Muscle layer of duodenum (tissue), 2 donors: ENCODE measurements at regions not wholly inside any gene's neighbourhood (a gene's known extent, or its start where the extent isn't known, plus 50 kb on each side); places are given as distances from the start of the nearest gene placed in this dataset.

ENCODE experiments used
- H3K27ac ChIP-seq: one replicate; pipeline ENCODE4 v1.7.0; 2013; ENCODE audit warnings: mild to moderate bottlenecking, low read length
- H3K27me3 ChIP-seq: one replicate; pipeline ENCODE4 v1.7.0; 2013; ENCODE audit warnings: low read depth, mild to moderate bottlenecking, control low read depth, low read length
- H3K36me3 ChIP-seq, 2 donors: one replicate each; pipeline ENCODE4 v1.7.0; 2013; ENCODE audit warnings: low read length in 2 of 2, control low read depth in 1 of 2, mild to moderate bottlenecking in 1 of 2; ENCODE audit not compliant: insufficient read depth in 2 of 2, control insufficient read depth in 1 of 2
- H3K4me1 ChIP-seq, 2 donors: one replicate each; pipeline ENCODE4 v1.7.0; 2013; ENCODE audit warnings: low read length in 2 of 2, mild to moderate bottlenecking in 2 of 2, control low read depth in 1 of 2, moderate library complexity in 1 of 2; ENCODE audit not compliant: insufficient read depth in 2 of 2, control insufficient read depth in 1 of 2
- H3K4me3 ChIP-seq, 2 donors: one replicate each; pipeline ENCODE4 v1.7.0; 2013; ENCODE audit warnings: low read length in 2 of 2, low read depth in 1 of 2, mild to moderate bottlenecking in 1 of 2
- H3K9me3 ChIP-seq, 2 donors: one replicate each; pipeline ENCODE4 v1.7.0; 2013; ENCODE audit warnings: low read length in 2 of 2, control low read depth in 1 of 2, mild to moderate bottlenecking in 1 of 2; ENCODE audit not compliant: control insufficient read depth in 1 of 2
- donor health status: healthy.

GRCh38 chr4:84041426-84041825, 457.7 kb downstream of the NKX6-1 start:
- Histone ChIP-seq H3K27me3 (no peaks in the 10 kb centered on the region), H3K9me3 (no peaks in the 10 kb centered on the region), H3K27ac (no peak overlapping the region), H3K4me1 (no peaks in the 10 kb centered on the region), H3K4me3 (no peak overlapping the region), H3K36me3 (no peaks in the 10 kb centered on the region)

DNA sequence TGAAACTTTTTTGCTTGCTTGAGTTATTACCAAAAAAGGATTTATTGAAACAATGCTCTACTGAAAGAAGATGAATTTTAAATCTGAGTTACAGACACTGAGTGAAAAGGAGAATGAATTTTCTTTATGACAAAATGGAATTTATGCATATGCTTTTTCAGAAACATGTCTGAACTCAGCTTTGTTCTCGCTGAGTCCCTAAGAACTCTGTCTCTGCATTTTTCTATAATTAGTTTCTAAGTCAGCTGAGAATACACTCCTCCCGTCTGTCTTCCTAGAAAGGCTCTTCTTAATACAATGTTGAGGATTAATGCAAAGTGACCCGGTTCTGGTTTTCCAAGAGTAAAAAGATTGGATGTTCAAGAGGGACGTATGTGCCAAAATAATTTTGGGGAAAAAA, 463.5 kb downstream of the NKX6-1 start:
- Histone ChIP-seq H3K4me1 (no peaks in the 10 kb centered on the region), H3K27me3 (no peaks in the 10 kb centered on the region), H3K36me3 (no peaks in the 10 kb centered on the region), H3K9me3 (no peaks in the 10 kb centered on the region), H3K27ac (no peak overlapping the region), H3K4me3 (no peak overlapping the region)

DNA sequence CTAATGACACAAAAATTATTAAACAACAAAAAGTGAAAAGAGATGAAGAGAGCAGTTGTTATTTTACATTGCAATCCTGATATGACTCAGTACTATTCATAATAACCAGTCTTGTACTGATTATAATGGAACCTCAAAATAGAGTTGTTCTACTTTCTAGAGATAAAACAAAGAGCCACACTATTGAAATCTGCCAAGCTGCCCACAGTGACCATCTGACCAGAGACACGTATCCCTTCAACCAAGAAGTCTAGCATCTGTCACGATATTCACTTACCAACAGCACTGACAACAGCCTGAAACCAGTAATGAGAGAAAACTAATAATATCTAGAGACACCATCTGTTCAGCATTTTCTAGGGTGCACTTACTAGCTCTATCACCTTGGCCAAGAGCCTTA, 466.7 kb downstream of the NKX6-1 start:
- H3K4me3 ChIP-seq = no peak overlapping the region
- no peaks in the 10 kb centered on the region for H3K9me3 ChIP-seq
- no peaks in the 10 kb centered on the region for H3K27me3 ChIP-seq
- H3K36me3 ChIP-seq = no peaks in the 10 kb centered on the region
- no peak overlapping the region for H3K27ac ChIP-seq
- H3K4me1 ChIP-seq = no peaks in the 10 kb centered on the region

DNA sequence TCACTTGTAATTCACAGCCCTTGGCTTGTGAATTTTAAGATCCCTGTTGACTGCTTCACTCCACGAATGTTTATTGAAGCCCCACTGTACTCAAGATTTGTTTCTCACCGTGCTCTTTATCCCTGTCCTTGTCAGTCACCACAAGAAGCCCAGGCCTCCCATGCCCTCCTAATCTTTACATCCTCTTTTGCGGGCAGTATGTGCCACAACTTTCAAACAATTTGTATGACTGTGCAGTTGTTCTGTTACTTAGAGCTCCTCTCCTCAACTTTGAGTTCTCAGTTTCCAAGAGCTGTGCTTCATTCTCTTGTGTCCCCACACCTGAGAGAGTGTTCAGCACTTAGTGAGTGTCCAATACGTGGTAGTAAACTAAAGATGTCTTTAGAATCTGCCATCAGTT, 467.7 kb downstream of the NKX6-1 start:
- Histone ChIP-seq H3K9me3 (no peaks in the 10 kb centered on the region), H3K4me3 (no peak overlapping the region), H3K36me3 (no peaks in the 10 kb centered on the region), H3K27me3 (no peaks in the 10 kb centered on the region), H3K27ac (no peak overlapping the region), H3K4me1 (no peaks in the 10 kb centered on the region)

DNA sequence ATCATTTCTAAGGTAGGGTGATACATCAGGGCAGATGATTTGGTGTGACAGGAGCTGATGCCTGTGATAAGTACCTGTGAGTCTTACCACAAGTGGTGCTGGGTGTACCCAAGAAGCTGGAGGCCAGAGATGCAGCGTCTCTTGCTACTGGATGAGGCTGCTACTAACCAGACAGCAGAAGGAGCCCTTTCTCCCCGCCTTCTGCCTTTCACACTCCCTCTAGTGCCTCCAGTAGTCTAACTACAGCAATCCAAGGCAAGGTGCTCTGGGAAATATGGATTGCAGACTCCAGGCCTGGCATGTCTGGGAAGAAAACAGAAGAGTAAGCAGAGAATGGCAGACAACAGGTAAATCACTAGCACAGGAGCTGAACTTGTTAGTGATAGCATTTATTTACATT, 470.8 kb downstream of the NKX6-1 start:
- no peaks in the 10 kb centered on the region for H3K36me3 ChIP-seq
- H3K9me3 ChIP-seq = no peaks in the 10 kb centered on the region
- H3K27me3 ChIP-seq = no peaks in the 10 kb centered on the region
- no peak overlapping the region for H3K4me3 ChIP-seq
- no peaks in the 10 kb centered on the region for H3K4me1 ChIP-seq
- no peak overlapping the region for H3K27ac ChIP-seq

DNA sequence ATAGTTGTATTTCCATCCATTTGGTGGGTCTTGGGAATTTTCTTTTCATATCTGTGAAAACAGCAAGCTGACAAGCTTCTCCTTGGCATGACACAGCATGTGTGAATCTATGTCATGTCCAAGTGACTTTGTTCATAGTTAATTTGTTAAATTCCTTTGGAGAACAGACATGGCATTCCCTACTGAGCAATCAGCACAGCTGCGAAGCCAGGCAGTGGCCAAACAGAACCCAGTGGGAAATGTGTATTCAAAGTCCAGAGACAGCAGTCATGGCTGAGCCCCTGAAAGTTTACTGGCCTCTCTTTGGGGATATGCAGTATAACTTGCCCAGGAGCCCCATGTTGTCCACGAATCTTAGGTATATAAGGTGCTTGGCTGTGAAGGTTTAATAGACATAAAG, 474.7 kb downstream of the NKX6-1 start:
- Histone ChIP-seq H3K4me3 (no peak overlapping the region), H3K27ac (no peak overlapping the region), H3K9me3 (no peaks in the 10 kb centered on the region), H3K4me1 (no peaks in the 10 kb centered on the region), H3K36me3 (no peaks in the 10 kb centered on the region), H3K27me3 (no peaks in the 10 kb centered on the region)

GRCh38 chr4:84022564-84022963, 476.5 kb downstream of the NKX6-1 start:
- Histone ChIP-seq H3K36me3 (no peaks in the 10 kb centered on the region), H3K9me3 (no peaks in the 10 kb centered on the region), H3K27ac (no peak overlapping the region), H3K4me3 (no peak overlapping the region), H3K27me3 (no peaks in the 10 kb centered on the region), H3K4me1 (no peaks in the 10 kb centered on the region)

DNA sequence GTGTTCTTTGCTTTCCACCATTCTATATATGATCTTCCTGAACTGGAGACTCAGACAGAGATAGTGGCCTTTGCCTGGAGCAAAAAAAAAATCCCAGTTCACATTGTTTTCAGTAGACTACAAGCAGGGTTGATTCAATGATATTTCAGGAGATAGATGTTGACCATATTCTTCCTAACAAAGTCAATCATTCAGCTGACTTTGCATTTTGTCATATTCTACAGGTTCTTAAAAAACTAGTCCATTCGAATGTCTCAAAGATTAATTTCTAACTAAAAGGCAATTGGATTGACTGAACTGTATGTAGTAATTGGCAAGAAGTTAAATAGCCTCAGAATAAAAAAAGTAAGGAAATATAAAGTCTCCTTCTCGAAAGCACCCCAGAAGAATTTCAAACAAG, 479.5 kb downstream of the NKX6-1 start:
- Histone ChIP-seq H3K27ac (no peak overlapping the region), H3K27me3 (no peaks in the 10 kb centered on the region), H3K9me3 (no peaks in the 10 kb centered on the region), H3K4me3 (no peak overlapping the region), H3K4me1 (no peaks in the 10 kb centered on the region), H3K36me3 (no peaks in the 10 kb centered on the region)

DNA sequence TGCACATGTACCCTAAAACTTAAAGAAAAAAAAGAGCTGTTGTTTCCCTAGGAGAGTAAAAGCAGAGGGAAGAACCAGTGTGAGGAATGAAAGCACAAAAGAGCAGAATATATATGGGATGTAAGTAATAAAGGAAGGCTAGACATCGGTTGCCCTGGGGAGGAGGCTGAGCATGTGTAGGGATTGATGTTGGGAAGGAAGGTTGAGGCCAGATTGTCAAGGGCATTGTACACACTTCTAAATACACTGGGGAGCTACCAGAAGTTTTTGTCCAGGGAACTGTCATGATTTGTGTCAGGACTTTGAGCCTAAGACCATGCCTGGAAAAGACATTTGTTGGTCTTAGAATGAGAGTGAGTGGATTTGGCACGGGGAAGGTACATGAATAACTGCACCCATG, 467.1 kb downstream of the GPAT3 start:
- H3K27me3 ChIP-seq = no peaks in the 10 kb centered on the region
- H3K36me3 ChIP-seq = no peaks in the 10 kb centered on the region
- no peak overlapping the region for H3K4me3 ChIP-seq
- H3K4me1 ChIP-seq = no peaks in the 10 kb centered on the region
- peaks cover 0 to 3% of the 10 kb centered on the region in 2 donors for H3K9me3 ChIP-seq
- no peak overlapping the region for H3K27ac ChIP-seq

- Histone ChIP-seq H3K27me3 (no peaks in the 10 kb centered on the region), H3K4me3 (no peak overlapping the region), H3K9me3 (peaks cover 0 to 3% of the 10 kb centered on the region in 2 donors), H3K4me1 (no peaks in the 10 kb centered on the region), H3K27ac (no peak overlapping the region), H3K36me3 (no peaks in the 10 kb centered on the region)
Measured at GRCh38 chr4:84001876-84002569, 466.1 kb downstream of the GPAT3 start.

GRCh38 chr4:83996254-83996653, 460.3 kb downstream of the GPAT3 start:
- Histone ChIP-seq H3K4me1 (no peaks in the 10 kb centered on the region), H3K27me3 (no peaks in the 10 kb centered on the region), H3K9me3 (no peaks in the 10 kb centered on the region), H3K27ac (no peak overlapping the region), H3K36me3 (no peaks in the 10 kb centered on the region), H3K4me3 (no peak overlapping the region)

GRCh38 chr4:83993774-83994173, 457.9 kb downstream of the GPAT3 start:
- Histone ChIP-seq H3K27me3 (no peaks in the 10 kb centered on the region), H3K27ac (no peak overlapping the region), H3K4me3 (no peak overlapping the region), H3K36me3 (no peaks in the 10 kb centered on the region), H3K4me1 (no peaks in the 10 kb centered on the region), H3K9me3 (peaks cover 0 to 7% of the 10 kb centered on the region in 2 donors)
